Ishikawa (cell line): ENCODE measurements at regions not wholly inside any gene's neighbourhood (a gene's known extent, or its start where the extent isn't known, plus 50 kb on each side); places are given as distances from the start of the nearest gene placed in this dataset.

Experiments
- CEBPB ChIP-seq: IDR thresholded peaks from 2 replicates; pipeline ENCODE4 v1.6.1; 2012
- CREB1 ChIP-seq: IDR thresholded peaks from 2 replicates; pipeline ENCODE4 v1.6.1; 2012; ENCODE audit warnings: low read depth
- EGR1 ChIP-seq: IDR thresholded peaks from 2 replicates; pipeline ENCODE4 v1.6.1; 2012
- EP300 ChIP-seq: IDR thresholded peaks from 2 replicates; pipeline ENCODE4 v1.6.1; 2012; ENCODE audit warnings: borderline replicate concordance
- FOXM1 ChIP-seq: IDR thresholded peaks from 2 replicates; pipeline ENCODE4 v1.6.1; 2012; ENCODE audit warnings: low read depth, borderline replicate concordance
- NFIC ChIP-seq: IDR thresholded peaks from 2 replicates; pipeline ENCODE4 v1.6.1; 2012
- RAD21 ChIP-seq: IDR thresholded peaks from 2 replicates; pipeline ENCODE4 v1.6.1; 2012; ENCODE audit warnings: low read depth
- TAF1 ChIP-seq: IDR thresholded peaks from 2 replicates; pipeline ENCODE4 v1.6.1; 2012; ENCODE audit warnings: low read depth, mild to moderate bottlenecking
- TCF12 ChIP-seq: IDR thresholded peaks from 2 replicates; pipeline ENCODE4 v1.6.1; 2012; ENCODE audit warnings: low read depth
- TEAD4 ChIP-seq: IDR thresholded peaks from 2 replicates; pipeline ENCODE4 v1.6.1; 2012
- YY1 ChIP-seq: IDR thresholded peaks from 2 replicates; pipeline ENCODE4 v1.6.1; 2012; ENCODE audit warnings: low read depth
- ZBTB7A ChIP-seq: IDR thresholded peaks from 2 replicates; pipeline ENCODE4 v1.6.1; 2012; ENCODE audit warnings: low read depth
- TF ChIP-seq, protein P1 (sequence below): IDR thresholded peaks from 2 replicates; pipeline ENCODE4 v1.6.1; 2012
- TF ChIP-seq, protein P2 (sequence below): IDR thresholded peaks from 2 replicates; pipeline ENCODE4 v1.6.1; 2012
- TF ChIP-seq, protein P3 (sequence below): IDR thresholded peaks from 2 replicates; pipeline ENCODE4 v1.6.1; 2012; ENCODE audit warnings: low read depth, mild to moderate bottlenecking

DNA sequence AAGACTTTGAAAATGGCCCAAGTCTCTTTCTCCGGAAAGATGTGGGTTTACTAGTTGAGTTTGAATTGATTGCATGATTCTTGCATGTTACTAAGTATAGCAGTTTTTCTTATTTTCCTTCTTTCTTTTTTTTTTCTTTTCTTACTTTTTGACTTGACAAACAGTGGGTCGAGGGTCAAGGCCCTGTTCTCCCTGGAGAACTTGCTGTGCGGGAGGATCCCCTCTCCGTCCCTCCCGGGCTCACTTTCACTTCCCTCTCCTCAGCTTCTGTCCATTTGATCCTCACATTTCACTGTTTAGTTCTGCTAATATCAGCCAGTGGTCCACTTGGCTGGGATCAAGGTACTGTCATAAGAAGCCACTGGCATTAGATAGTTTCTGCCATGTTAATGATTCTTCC, 767.4 kb downstream of the TDRD15 start:
- TF ChIP-seq FOXM1 = no peak
- no peak for TF ChIP-seq RAD21
- no peak for TF ChIP-seq TCF12
- no peak for TF ChIP-seq CREB1
- no peak for TF ChIP-seq NFIC
- no peak for TF ChIP-seq CEBPB
- no peak for TF ChIP-seq EGR1
- TF ChIP-seq YY1 = no peak
- TF ChIP-seq TAF1 = no peak
- TF ChIP-seq ZBTB7A = no peak
- no peak for TF ChIP-seq TEAD4

DNA sequence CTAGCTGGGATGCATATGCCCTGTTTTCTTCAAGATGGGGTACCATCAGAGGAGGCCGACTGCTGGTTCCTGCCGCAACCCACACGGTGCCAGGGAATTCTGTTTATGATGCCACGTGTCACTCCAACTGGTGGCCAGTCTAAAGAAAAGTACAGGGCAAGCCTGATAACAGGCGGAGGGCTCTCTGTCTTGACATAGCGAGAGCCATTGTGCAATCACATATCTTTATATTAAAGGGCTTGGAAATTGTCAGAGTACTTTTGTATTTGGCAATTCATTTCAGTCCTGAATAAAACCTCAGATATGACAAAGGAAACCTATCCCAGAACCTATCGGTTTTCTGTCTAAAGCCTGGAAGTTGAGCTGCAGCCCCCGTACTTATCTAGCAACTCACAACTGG, 768.4 kb downstream of the TDRD15 start:
- no peak for TF ChIP-seq CREB1
- no peak for TF ChIP-seq EP300
- no peak for TF ChIP-seq FOXM1
- TF ChIP-seq, protein P1, sequence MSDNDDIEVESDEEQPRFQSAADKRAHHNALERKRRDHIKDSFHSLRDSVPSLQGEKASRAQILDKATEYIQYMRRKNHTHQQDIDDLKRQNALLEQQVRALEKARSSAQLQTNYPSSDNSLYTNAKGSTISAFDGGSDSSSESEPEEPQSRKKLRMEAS = no peak
- no peak for TF ChIP-seq RAD21
- TF ChIP-seq, protein P2, sequence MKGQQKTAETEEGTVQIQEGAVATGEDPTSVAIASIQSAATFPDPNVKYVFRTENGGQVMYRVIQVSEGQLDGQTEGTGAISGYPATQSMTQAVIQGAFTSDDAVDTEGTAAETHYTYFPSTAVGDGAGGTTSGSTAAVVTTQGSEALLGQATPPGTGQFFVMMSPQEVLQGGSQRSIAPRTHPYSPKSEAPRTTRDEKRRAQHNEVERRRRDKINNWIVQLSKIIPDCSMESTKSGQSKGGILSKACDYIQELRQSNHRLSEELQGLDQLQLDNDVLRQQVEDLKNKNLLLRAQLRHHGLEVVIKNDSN = no peak
- no peak for TF ChIP-seq TEAD4

DNA sequence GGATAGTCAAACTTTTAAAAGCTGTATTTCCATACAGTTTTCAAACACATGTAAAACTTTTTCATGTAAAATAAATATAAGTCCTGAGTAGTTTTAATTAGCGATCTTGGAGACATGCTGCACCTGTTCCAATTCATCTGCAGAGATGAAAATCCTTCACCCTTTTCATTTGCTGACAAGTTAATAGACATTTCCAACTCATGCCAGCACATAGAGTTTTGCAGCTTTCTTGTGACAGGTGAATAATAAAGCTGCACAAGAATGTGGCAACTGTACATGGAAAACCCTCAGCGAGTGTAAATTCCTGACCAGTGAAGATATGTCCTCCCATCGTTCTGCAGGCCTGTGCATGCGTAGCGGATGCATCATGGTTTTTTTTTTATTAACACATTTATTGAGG, 771.4 kb downstream of the TDRD15 start:
- TF ChIP-seq NFIC (no peak), EP300 (no peak), EGR1 (no peak), CEBPB (no peak), TCF12 (no peak), CREB1 (no peak), RAD21 (no peak), YY1 (no peak), TEAD4 (no peak), FOXM1 (no peak), TAF1 (no peak), ZBTB7A (no peak)
- TF ChIP-seq, protein P2 = no peak
- TF ChIP-seq, protein P1 = no peak
- TF ChIP-seq, protein P3, sequence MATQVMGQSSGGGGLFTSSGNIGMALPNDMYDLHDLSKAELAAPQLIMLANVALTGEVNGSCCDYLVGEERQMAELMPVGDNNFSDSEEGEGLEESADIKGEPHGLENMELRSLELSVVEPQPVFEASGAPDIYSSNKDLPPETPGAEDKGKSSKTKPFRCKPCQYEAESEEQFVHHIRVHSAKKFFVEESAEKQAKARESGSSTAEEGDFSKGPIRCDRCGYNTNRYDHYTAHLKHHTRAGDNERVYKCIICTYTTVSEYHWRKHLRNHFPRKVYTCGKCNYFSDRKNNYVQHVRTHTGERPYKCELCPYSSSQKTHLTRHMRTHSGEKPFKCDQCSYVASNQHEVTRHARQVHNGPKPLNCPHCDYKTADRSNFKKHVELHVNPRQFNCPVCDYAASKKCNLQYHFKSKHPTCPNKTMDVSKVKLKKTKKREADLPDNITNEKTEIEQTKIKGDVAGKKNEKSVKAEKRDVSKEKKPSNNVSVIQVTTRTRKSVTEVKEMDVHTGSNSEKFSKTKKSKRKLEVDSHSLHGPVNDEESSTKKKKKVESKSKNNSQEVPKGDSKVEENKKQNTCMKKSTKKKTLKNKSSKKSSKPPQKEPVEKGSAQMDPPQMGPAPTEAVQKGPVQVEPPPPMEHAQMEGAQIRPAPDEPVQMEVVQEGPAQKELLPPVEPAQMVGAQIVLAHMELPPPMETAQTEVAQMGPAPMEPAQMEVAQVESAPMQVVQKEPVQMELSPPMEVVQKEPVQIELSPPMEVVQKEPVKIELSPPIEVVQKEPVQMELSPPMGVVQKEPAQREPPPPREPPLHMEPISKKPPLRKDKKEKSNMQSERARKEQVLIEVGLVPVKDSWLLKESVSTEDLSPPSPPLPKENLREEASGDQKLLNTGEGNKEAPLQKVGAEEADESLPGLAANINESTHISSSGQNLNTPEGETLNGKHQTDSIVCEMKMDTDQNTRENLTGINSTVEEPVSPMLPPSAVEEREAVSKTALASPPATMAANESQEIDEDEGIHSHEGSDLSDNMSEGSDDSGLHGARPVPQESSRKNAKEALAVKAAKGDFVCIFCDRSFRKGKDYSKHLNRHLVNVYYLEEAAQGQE = no peak

DNA sequence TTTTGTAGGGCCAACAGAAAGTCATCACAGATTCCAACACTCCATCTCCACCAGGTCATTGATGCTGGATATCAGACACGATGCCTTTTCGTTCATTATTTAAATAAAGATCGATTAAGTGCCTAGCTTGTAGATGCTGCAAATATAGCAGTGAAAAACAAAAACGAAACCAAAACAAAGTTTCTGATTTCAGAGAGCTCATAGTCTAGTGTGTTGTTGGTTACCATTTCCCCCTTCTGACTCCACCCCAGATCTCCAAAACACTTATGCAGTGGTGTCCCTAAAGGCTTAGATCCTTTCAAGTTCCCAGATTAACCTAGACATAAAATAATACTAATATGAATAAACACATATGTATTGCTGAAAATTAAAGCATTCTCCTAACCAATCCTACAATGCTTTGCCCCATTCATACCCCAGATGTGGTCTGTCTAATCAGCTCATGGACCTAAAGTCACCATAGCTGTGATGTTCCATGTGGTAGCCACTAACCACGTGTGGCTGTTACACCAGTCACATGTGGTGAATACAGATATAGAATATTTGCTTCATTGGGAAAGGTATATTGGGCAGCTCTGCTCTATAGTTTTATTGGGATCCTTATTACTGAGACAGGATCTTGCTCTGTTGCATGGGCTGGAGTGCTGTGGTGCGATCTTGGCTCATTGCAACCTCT, 787.2 kb downstream of the TDRD15 start:
- TF ChIP-seq TCF12 (no peak), TAF1 (no peak), CREB1 (no peak), NFIC (no peak), YY1 (no peak)
- TF ChIP-seq, protein P1 = no peak

DNA sequence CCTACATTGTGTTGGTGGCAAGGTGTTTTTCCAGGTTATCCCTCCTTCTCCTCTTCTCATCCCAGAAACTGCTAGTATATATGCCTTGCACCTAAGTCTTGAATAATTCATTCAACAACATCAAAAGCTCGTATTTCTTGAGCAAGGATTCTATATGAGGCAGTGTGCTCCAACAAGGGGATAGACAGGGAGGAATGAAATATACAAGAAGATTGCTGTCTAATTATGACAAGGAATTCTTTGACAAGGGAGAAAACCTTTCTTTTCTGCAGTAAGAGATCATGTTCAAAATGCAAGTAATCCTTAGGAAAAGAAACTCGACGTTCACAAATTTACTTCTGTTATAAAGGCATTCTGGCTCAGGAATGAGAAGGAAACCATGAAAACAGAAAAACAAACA, 788.6 kb downstream of the TDRD15 start:
- TF ChIP-seq CREB1 (no peak), EGR1 (no peak), CEBPB (no peak), RAD21 (no peak), ZBTB7A (no peak), TAF1 (no peak), EP300 (no peak), NFIC (no peak), TCF12 (no peak), YY1 (no peak), FOXM1 (no peak), TEAD4 (no peak)
- TF ChIP-seq, protein P1 = no peak
- TF ChIP-seq, protein P2 = no peak
- TF ChIP-seq, protein P3 = no peak
